Stomach (tissue), 4 donors: ENCODE measurements at regions not wholly inside any gene's neighbourhood (a gene's known extent, or its start where the extent isn't known, plus 50 kb on each side); places are given as distances from the start of the nearest gene placed in this dataset.

ENCODE experiments used
- CTCF ChIP-seq, 7 experiments: fragments of 450-650 bp in 4 of 7; fragments of 200-600 bp in 3 of 7; sonication (generic) in 3 of 7; IDR thresholded peaks; one replicate each; pipeline ENCODE4 v1.5.1; 2016 to 2019; ENCODE audit warnings: antibody characterized with exemption in 7 of 7, control low read depth in 2 of 7, mild to moderate bottlenecking in 1 of 7
- POLR2A ChIP-seq, 4 donors: fragments of 450-650 bp; IDR thresholded peaks; one replicate each; pipeline ENCODE4 v1.6.1; 2016; ENCODE audit warnings: antibody characterized with exemption in 4 of 4, control low read depth in 2 of 4, mild to moderate bottlenecking in 1 of 4, moderate library complexity in 1 of 4
- POLR2AphosphoS5 ChIP-seq, 3 donors: sonication (generic); formaldehyde crosslinking; IDR thresholded peaks; one replicate each; pipeline ENCODE4 v1.6.1; 2016; ENCODE audit warnings: antibody characterized with exemption in 3 of 3

GRCh38 chr6:27545271-27546046 is 72.6 kb upstream of the ZNF184 start:
- TF ChIP-seq CTCF (IDR thresholded peaks at IDR 0.05), result no peak
- TF ChIP-seq POLR2AphosphoS5 (IDR thresholded peaks at IDR 0.05), result no peak
- TF ChIP-seq POLR2A (IDR thresholded peaks at IDR 0.05), result no peak
